ENCODE measurements at regions not wholly inside any gene's neighbourhood (a gene's known extent, or its start where the extent isn't known, plus 50 kb on each side); places are given as distances from the start of the nearest gene placed in this dataset.

GRCh38 chr12:59193476-59194050, 273.3 kb upstream of the LRIG3 start:
- TF ChIP-seq, protein P1, sequence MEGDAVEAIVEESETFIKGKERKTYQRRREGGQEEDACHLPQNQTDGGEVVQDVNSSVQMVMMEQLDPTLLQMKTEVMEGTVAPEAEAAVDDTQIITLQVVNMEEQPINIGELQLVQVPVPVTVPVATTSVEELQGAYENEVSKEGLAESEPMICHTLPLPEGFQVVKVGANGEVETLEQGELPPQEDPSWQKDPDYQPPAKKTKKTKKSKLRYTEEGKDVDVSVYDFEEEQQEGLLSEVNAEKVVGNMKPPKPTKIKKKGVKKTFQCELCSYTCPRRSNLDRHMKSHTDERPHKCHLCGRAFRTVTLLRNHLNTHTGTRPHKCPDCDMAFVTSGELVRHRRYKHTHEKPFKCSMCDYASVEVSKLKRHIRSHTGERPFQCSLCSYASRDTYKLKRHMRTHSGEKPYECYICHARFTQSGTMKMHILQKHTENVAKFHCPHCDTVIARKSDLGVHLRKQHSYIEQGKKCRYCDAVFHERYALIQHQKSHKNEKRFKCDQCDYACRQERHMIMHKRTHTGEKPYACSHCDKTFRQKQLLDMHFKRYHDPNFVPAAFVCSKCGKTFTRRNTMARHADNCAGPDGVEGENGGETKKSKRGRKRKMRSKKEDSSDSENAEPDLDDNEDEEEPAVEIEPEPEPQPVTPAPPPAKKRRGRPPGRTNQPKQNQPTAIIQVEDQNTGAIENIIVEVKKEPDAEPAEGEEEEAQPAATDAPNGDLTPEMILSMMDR (IDR thresholded peaks at IDR 0.05; ENCODE audit: low read length): no peak
- TF ChIP-seq EZH2 (optimal IDR thresholded peaks at IDR 0.05; ENCODE audit: low read depth, low read length): no peak

Data from MM.1S (cell line).